HG03025 (cell line): ENCODE measurements at regions not wholly inside any gene's neighbourhood (a gene's known extent, or its start where the extent isn't known, plus 50 kb on each side); places are given as distances from the start of the nearest gene placed in this dataset.

ENCODE experiments used
- ATAC-seq: cut with Tn5 transposase; IDR thresholded peaks from one replicate; pipeline ENCODE4 v1.9.1; 2021; ENCODE audit warnings: mild to moderate bottlenecking, moderate library complexity; ENCODE audit not compliant: unreplicated experiment, low FRiP score

DNA sequence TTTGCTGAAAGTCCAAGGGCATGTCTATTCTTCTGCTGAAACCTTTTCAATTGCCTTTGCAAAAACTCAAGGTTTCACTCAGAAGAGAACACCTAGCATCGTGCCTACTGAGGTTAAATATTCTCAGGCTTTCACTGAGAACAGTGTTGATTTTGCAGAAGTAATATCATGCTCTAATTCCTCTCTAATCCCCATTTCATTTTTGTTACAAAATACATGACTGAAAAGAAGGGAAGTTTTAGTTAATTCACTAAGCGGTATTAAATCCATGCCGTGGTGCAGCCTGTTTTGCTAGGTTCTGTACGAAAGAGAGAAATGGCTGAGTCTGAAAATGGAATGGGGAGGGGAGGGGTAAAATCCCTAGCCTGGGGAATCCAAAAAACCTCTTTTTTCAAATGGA lies 163.2 kb upstream of the CAMK1G start:
- ATAC-seq, result no peak

- ATAC-seq, result no peak
Observed at GRCh38 chr1:209421186-209421585, 162.3 kb upstream of the CAMK1G start.

GRCh38 chr1:209421978-209422680 lies 161.4 kb upstream of the CAMK1G start:
- ATAC-seq, result no peak

DNA sequence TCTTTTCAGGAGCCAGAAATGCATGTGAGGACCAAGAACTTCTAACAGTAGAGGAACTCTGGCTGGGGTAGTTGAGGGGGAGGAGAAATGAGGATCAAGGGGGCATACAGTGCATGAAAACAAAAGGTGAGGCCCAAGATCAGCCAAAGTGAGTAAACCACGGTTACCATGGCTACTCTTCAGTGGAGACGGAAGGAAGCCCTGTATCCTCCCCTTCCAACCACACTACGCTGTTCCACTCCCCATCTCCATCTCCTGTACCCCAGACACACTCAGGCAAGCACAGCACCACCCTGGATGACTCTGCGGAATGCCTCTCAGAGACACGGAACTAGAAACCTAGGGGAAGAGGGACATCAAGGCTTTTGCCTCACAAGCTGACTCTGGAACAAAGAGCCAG lies 157.6 kb upstream of the CAMK1G start:
- no peak for ATAC-seq

DNA sequence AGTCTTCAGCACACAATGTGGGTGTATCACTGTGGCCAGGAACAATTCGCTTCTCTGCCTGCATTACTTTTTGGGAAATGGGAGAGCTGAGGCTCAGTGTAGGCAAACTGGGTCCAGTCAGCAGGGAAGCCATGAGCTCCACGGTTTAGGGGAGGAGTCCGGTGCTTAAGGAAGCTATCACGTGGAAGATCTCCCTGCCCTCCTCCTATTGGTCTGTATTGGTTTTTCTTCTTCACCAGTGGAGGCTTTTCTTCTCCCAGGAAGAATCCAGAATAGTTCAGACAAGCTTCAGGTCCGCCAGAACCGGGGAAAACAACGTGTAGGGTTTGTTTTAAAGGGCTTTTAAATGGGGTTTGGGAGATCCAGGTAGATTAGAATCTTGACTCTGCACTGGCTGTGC lies 156.2 kb upstream of the CAMK1G start:
- ATAC-seq, result no peak

DNA sequence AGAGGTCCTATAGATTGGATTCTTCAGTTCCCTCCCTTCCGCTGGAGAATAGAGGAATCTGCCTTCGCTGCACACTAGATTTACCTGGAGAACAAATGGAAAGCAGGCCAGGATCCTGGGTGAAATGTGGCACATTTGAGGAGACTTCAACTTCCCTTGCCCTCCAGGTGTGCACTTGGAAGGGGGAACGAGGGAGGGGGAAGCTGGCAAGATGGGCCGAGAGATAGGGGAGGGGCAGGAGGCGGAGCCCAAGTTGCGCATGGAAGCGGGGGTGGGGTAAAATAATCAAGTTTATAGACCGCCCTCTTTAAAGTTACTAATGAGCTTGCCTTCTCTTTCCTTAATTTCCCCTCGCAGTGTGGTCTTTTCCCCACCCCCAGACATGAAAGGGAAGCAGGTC lies 155.7 kb upstream of the CAMK1G start:
- no peak for ATAC-seq

DNA sequence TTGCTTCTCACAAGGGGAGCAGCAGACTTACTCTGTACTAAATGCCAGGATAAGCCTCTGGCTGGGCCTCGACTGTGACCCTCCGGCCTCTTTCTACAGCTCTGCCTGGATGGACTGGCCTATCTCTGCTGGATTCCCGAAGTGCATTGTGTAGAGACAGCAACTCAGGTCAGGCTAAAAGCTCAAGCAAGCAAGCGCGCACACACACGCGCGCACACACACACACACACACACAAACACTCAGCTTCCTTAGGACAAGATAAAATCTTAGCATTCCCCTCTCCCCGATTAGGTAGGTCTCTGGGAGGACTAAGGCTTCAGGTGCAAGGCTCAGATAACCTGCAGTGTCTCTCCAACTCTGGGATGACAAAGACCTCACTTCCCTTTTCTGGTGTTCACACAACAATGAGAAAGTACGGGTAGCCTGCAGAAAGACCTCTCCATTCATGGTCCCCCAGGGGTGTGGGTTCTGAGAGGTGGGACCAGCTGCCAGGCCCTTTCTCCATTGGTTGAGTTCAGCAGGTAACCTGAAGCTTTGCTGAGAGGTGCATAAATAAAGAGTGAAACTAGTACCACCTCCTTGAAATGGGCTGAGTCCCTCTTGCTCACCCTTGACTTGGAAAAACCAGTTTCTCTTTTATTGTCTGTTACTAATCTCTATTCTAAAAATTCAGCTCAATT lies 155.1 kb upstream of the CAMK1G start:
- no peak for ATAC-seq

DNA sequence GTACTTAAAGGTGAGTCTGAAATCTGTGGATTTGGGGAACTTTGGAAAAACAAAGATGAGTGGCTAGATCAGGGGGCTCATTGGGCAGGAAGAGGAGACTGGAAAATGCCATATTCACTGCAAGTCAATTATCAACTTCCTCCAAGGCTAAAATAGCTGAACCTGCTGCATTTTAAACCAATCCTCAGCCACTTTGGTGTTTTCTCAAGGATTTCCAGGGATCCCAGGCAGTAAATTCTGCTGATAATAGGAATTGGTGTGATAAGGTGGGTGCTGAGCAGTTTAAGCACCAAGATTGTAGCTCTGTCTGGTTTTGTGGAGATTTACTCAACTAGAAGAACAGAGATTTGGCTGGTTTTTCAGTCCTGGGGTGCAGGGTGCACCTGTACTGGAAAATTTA lies 153.9 kb upstream of the CAMK1G start:
- no peak for ATAC-seq

- ATAC-seq, result no peak
Observed at GRCh38 chr1:209430107-209430506, 153.4 kb upstream of the CAMK1G start.

- no peak for ATAC-seq
Observed at GRCh38 chr1:209430821-209431259, 152.7 kb upstream of the CAMK1G start.

GRCh38 chr1:209431402-209431801 lies 152.1 kb upstream of the CAMK1G start:
- ATAC-seq, result no peak

DNA sequence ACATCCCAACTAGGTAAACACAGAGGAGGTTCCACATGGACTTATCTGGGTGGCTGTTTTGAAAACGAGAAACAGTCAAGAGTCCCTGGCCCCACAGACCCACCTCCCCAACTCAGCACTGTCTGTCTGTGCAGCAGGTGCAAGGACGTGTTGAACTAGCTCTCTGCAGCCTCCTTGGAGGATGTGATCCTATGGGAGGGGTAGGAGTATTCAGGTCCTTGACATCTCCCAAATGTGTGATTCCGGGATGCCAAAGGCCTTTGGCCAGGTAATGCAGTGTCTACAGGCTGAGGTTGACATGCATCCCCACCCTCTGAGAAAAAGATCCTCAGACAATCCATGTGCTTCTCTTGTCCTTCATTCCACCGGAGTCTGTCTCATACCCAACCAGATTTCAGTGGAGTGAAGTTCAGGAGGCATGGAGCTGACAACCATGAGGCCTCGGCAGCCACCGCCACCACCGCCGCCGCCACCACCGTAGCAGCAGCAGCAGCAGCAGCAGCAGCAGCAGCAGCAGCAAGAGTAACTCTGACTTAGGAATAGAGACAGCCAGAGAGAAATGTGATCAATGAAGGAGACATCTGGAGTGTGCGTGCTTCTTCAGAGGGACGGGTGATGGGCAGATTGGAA lies 151.6 kb upstream of the CAMK1G start:
- no peak for ATAC-seq

DNA sequence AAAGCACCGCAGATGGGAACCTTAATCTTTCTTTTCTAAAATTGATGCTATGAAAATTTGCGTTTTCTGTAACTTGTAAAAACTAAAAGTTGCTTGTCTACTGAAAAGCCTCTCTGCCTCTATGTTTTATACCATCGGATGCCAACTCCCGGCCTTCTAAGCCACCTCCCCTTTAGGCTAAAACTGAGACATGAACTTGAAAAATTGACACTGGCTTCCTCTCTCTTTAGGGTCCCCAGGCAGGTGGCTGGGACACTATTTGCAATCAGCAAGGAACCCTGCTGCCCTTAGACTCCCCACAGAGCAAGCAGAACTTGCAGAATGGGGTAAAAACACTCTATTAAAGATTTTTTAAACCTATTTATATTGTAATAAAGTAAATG lies 151.1 kb upstream of the CAMK1G start:
- no peak for ATAC-seq

DNA sequence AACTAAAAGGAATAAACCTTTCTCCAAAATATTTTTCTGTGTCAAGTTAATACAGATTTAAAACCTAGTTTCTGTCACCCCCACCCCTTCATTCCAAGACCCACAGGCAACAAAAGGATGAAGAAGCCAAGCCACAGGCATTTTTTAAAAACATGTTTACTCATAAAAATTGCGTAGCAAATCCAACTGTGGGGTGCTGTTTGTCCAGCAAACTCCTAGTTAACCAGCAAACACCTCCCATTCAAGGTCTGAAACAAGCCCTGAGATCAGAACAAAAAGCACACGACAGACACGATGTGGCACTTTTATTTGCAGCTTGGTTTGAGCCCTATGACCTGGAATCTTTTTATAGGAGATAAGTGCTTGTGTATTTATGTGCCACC lies 149.9 kb upstream of the CAMK1G start:
- no peak for ATAC-seq

- no peak for ATAC-seq
Observed at GRCh38 chr1:209434066-209434465, 149.4 kb upstream of the CAMK1G start.

GRCh38 chr1:209434631-209435217 lies 148.8 kb upstream of the CAMK1G start:
- no peak for ATAC-seq

GRCh38 chr1:209435654-209436566 lies 147.6 kb upstream of the CAMK1G start:
- no peak for ATAC-seq

DNA sequence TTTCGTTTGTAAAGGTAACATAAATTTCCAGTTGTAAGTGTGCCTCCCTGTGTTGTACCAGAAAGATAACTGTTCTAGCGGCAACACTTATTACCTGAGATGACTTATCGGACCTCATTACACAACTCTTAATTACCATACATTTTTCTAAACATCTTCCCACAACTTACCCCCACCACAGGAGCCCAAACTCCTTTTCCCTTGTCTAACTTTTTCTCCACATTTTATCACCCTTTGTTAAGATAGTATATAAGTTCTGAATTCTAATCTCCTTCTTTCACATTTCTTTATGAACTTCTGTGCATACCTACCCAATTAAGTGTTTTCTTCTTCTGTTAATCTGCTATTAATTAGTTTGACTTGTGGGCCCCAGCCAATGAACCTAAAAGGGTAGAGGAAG lies 143.7 kb upstream of the CAMK1G start:
- ATAC-seq, result no peak

DNA sequence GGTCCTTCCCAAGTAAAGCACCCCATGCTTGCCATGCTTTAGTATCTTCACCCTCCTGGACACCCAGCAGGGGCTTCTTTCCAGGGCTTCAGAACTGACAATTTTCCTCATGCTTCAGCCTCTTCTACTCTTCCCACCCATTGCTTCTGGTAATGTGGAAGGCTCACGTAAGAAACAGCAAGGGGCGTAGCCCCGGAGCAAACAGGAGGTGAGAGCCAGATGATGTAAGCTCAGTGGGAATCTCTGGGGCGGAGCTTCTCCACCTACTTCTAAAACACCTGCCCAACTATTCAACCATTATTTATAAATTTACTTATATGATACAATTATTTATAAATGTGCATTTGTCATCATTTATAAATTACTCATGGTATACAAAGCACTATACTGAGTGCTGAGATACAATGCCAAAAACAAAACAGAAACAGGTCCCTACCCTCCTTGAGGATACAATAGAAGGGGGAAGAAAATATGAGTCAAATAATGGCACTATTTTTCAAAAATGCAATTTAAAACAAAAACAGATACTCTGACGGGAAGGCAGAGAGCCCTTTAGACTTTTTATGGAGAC lies 140.1 kb upstream of the CAMK1G start:
- ATAC-seq, result no peak

- no peak for ATAC-seq
Observed at GRCh38 chr1:209443975-209444651, 139.4 kb upstream of the CAMK1G start.
